ENCODE measurements at regions not wholly inside any gene's neighbourhood (a gene's known extent, or its start where the extent isn't known, plus 50 kb on each side); places are given as distances from the start of the nearest gene placed in this dataset.

DNA sequence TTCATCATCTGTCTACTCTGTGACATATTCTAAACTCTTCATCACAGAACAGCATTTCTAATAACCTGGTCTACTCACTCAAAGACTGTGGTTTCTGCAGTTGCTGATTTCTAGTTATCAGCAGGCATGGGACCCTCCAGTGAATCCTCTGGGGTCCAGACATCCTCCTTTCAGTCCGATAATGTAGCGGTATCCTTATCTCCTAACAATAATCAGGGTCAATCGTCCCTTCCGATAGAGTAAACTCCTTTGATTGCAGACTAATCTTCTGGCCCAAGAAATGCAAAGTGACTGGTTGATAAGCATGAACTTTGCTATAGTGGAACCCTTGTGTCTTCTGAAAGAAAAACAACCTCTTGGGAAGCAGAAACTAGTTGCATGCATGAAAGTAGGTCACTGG, 1209.8 kb upstream of the CELF2 start:
- no peaks in the 10 kb centered on the region for H3K9me3 ChIP-seq (ENCODE audit: control insufficient read depth, insufficient read depth, low read length)
- H2AFZ ChIP-seq (replicated peaks; ENCODE audit: low read length, poor library complexity): no peak overlapping the region
- no peak overlapping the region for H2BK20ac ChIP-seq (ENCODE audit: low read depth, low read length)
- no peaks in the 10 kb centered on the region for H3K36me3 ChIP-seq (ENCODE audit: control insufficient read depth, insufficient read depth, low read length)
- no peak overlapping the region for H3K4me3 ChIP-seq (ENCODE audit: insufficient read depth, low read depth, low read length)
- no peaks in the 10 kb centered on the region for H3K4me1 ChIP-seq (ENCODE audit: control insufficient read depth, insufficient read depth, low read length)
- no peak overlapping the region for H4K91ac ChIP-seq (ENCODE audit: insufficient read depth, low read depth, low read length)
- H2BK120ac ChIP-seq (ENCODE audit: low read depth, low read length): no peak overlapping the region
- H4K8ac ChIP-seq (ENCODE audit: low read depth in 2 of 2, low read length in 2 of 2): no peak overlapping the region
- H3K23ac ChIP-seq (ENCODE audit: low read depth, low read length): no peak overlapping the region
- no peak overlapping the region for H2BK15ac ChIP-seq (ENCODE audit: low read depth, low read length)
- dilution Hi-C loops (cut with HindIII; ENCODE audit: low sequenced_read_pairs, unreplicated experiment) (no loop called here), intact Hi-C loops (cut with micrococcal nuclease) (no loop called here), in situ Hi-C loops (cut with MboI; ENCODE audit: low sequenced_read_pairs) (no loop called here)
- no peak overlapping the region for H3K56ac ChIP-seq (ENCODE audit: extremely low read depth, insufficient read depth, low read length)
- H2BK5ac ChIP-seq (ENCODE audit: low read depth, low read length, poor library complexity, severe bottlenecking): no peak overlapping the region
- no peaks in the 10 kb centered on the region for H3K27me3 ChIP-seq (ENCODE audit: control insufficient read depth, insufficient read depth, low read length)
- H4K5ac ChIP-seq (ENCODE audit: low read depth, low read length): no peak overlapping the region
- POLR2A ChIA-PET (ENCODE audit: unreplicated experiment): no interaction called here
- no peak for DNase-seq
- no peak overlapping the region for H2AK5ac ChIP-seq (ENCODE audit: low read depth, low read length)
- H3K9ac ChIP-seq (ENCODE audit: low read depth, low read length): no peak overlapping the region
- ATAC-seq (ENCODE audit: low read depth): no peak
- H3K18ac ChIP-seq (ENCODE audit: low read depth, low read length): no peak overlapping the region
- no peaks in the 10 kb centered on the region for H3K79me1 ChIP-seq (ENCODE audit: low read depth in 1 of 2, low read length in 2 of 2)
- CTCF ChIA-PET: no interaction called here
- no peak overlapping the region for H3K14ac ChIP-seq (replicated peaks; ENCODE audit: low read depth, low read length)
- no peak overlapping the region for H3K4me2 ChIP-seq (ENCODE audit: low read depth, low read length)
- no peak overlapping the region for H2AK9ac ChIP-seq (replicated peaks; ENCODE audit: low read depth, low read length, poor library complexity)
- WGBS, 2 experiments (ENCODE audit: extremely low coverage in 2 of 2, insufficient read length in 1 of 2): no CpG with 5 or more reads among the region's 4 CpGs
- no peak overlapping the region for H3K27ac ChIP-seq (ENCODE audit: insufficient read depth, low read length)
- no TSS peak for BruUV-seq (replicated peaks)
- no peak overlapping the region for H3K4ac ChIP-seq (ENCODE audit: low read depth, low read length)
- H4K20me1 ChIP-seq (ENCODE audit: insufficient read depth, low read length): no peaks in the 10 kb centered on the region
- H3K9me1 ChIP-seq (ENCODE audit: insufficient read depth, low read length): no peaks in the 10 kb centered on the region
- TF ChIP-seq MXI1 (IDR thresholded peaks at IDR 0.05; ENCODE audit: borderline replicate concordance, low read depth, low read length) (no peak), RFX5 (IDR thresholded peaks at IDR 0.05; ENCODE audit: low read depth, low read length) (no peak), MAFK (IDR thresholded peaks at IDR 0.05; ENCODE audit: low read depth, low read length) (no peak), RAD21 (IDR thresholded peaks at IDR 0.05; ENCODE audit: low read length) (no peak), BHLHE40 (IDR thresholded peaks at IDR 0.05; ENCODE audit: low read depth, low read length) (no peak), CEBPB (IDR thresholded peaks at IDR 0.05; ENCODE audit: low read depth, low read length) (no peak), SMC3 (IDR thresholded peaks at IDR 0.05; ENCODE audit: low read depth, low read length) (no peak), POLR2A (IDR thresholded peaks at IDR 0.05; ENCODE audit: low read depth, low read length) (no peak), RCOR1 (IDR thresholded peaks at IDR 0.05; ENCODE audit: insufficient replicate concordance, low read length) (no peak), CHD1 (IDR thresholded peaks at IDR 0.05; ENCODE audit: low read depth, low read length) (no peak), MAZ (IDR thresholded peaks at IDR 0.05; ENCODE audit: borderline replicate concordance, low read depth, low read length) (no peak), FOS (IDR thresholded peaks at IDR 0.05; ENCODE audit: low read depth, low read length) (no peak)
- TF ChIP-seq, protein P1, sequence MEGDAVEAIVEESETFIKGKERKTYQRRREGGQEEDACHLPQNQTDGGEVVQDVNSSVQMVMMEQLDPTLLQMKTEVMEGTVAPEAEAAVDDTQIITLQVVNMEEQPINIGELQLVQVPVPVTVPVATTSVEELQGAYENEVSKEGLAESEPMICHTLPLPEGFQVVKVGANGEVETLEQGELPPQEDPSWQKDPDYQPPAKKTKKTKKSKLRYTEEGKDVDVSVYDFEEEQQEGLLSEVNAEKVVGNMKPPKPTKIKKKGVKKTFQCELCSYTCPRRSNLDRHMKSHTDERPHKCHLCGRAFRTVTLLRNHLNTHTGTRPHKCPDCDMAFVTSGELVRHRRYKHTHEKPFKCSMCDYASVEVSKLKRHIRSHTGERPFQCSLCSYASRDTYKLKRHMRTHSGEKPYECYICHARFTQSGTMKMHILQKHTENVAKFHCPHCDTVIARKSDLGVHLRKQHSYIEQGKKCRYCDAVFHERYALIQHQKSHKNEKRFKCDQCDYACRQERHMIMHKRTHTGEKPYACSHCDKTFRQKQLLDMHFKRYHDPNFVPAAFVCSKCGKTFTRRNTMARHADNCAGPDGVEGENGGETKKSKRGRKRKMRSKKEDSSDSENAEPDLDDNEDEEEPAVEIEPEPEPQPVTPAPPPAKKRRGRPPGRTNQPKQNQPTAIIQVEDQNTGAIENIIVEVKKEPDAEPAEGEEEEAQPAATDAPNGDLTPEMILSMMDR (conservative IDR thresholded peaks at IDR 0.05; ENCODE audit: low read depth, low read length): no peak

All from IMR-90 (cell line).